Colonic mucosa (tissue), 4 donors: ENCODE measurements at regions not wholly inside any gene's neighbourhood (a gene's known extent, or its start where the extent isn't known, plus 50 kb on each side); places are given as distances from the start of the nearest gene placed in this dataset.

Source experiments
- DNase-seq: peaks from one replicate; pipeline ENCODE4 v3.0.0-alpha.2; 2020
- H3K27ac ChIP-seq: fragments of 200-600 bp; one replicate; pipeline ENCODE4 v1.8.0; 2021
- H3K27me3 ChIP-seq: fragments of 200-600 bp; one replicate; pipeline ENCODE4 v1.8.0; 2021
- H3K36me3 ChIP-seq: fragments of 200-600 bp; one replicate; pipeline ENCODE4 v1.8.0; 2021
- H3K4me1 ChIP-seq: fragments of 200-600 bp; one replicate; pipeline ENCODE4 v1.8.0; 2021; ENCODE audit warnings: mild to moderate bottlenecking
- H3K4me3 ChIP-seq: fragments of 200-600 bp; one replicate; pipeline ENCODE4 v1.8.0; 2021
- H3K9ac ChIP-seq, 2 donors: one replicate each; pipeline ENCODE4 v1.7.0; 2013; ENCODE audit warnings: control low read depth in 2 of 2, low read depth in 2 of 2, low read length in 2 of 2
- H3K9me3 ChIP-seq: fragments of 200-600 bp; one replicate; pipeline ENCODE4 v1.8.0; 2021
- CTCF ChIP-seq: fragments of 200-600 bp; IDR thresholded peaks from one replicate; pipeline ENCODE4 v1.8.0; 2022; ENCODE audit warnings: antibody characterized with exemption, mild to moderate bottlenecking
- intact Hi-C: fragments of 100-400 bp; cut with DNase I; formaldehyde crosslinking; loops from one replicate; pipeline ENCODE4 v1.14.1; 2022
- donor health status: healthy.
- donor health status: DM: no; HTN: no; CAD: no.
- donor health status: DM: no; HTN: no; CAD: no.

GRCh38 chr3:21117370-21117769 lies 633.6 kb downstream of the ZNF385D start:
- intact Hi-C loops: no loop called here
- no peak for DNase-seq
- H3K27ac ChIP-seq: no peak overlapping the region
- H3K4me3 ChIP-seq: no peak overlapping the region
- no peaks in the 10 kb centered on the region for H3K4me1 ChIP-seq
- no peaks in the 10 kb centered on the region for H3K36me3 ChIP-seq
- H3K9ac ChIP-seq: no peak overlapping the region
- no peaks in the 10 kb centered on the region for H3K9me3 ChIP-seq
- H3K27me3 ChIP-seq: no peaks in the 10 kb centered on the region
- TF ChIP-seq CTCF: no peak

- Histone ChIP-seq H3K9me3 (no peaks in the 10 kb centered on the region), H3K4me3 (no peak overlapping the region), H3K27me3 (no peaks in the 10 kb centered on the region), H3K36me3 (no peaks in the 10 kb centered on the region), H3K27ac (no peak overlapping the region), H3K9ac (no peak overlapping the region), H3K4me1 (no peaks in the 10 kb centered on the region)
- no peak for TF ChIP-seq CTCF
- intact Hi-C loops: no loop called here
- DNase-seq: no peak
Measured at GRCh38 chr3:21109056-21109455, 642.0 kb downstream of the ZNF385D start.

- no peak for TF ChIP-seq CTCF
- no peaks in the 10 kb centered on the region for H3K9me3 ChIP-seq
- intact Hi-C loops: no loop called here
- no peaks in the 10 kb centered on the region for H3K27me3 ChIP-seq
- no peak overlapping the region for H3K4me3 ChIP-seq
- H3K4me1 ChIP-seq: no peaks in the 10 kb centered on the region
- H3K36me3 ChIP-seq: no peaks in the 10 kb centered on the region
- H3K27ac ChIP-seq: no peak overlapping the region
- DNase-seq: no peak
- H3K9ac ChIP-seq: no peak overlapping the region
Measured at GRCh38 chr3:21105784-21106183, 645.2 kb downstream of the ZNF385D start.

GRCh38 chr3:21100656-21101359 lies 650.2 kb downstream of the ZNF385D start:
- Histone ChIP-seq H3K9ac (no peak overlapping the region), H3K36me3 (no peaks in the 10 kb centered on the region), H3K27ac (no peak overlapping the region), H3K27me3 (no peaks in the 10 kb centered on the region), H3K4me3 (no peak overlapping the region), H3K9me3 (no peaks in the 10 kb centered on the region), H3K4me1 (no peaks in the 10 kb centered on the region)
- intact Hi-C loops: no loop called here
- no peak for TF ChIP-seq CTCF
- DNase-seq: no peak

GRCh38 chr3:21094686-21095085 lies 656.3 kb downstream of the ZNF385D start:
- no peak for DNase-seq
- H3K9me3 ChIP-seq: no peaks in the 10 kb centered on the region
- intact Hi-C loops: no loop called here
- no peaks in the 10 kb centered on the region for H3K36me3 ChIP-seq
- no peaks in the 10 kb centered on the region for H3K27me3 ChIP-seq
- no peak overlapping the region for H3K9ac ChIP-seq
- H3K27ac ChIP-seq: no peak overlapping the region
- TF ChIP-seq CTCF: no peak
- H3K4me1 ChIP-seq: no peaks in the 10 kb centered on the region
- H3K4me3 ChIP-seq: no peak overlapping the region
